Neural cell (in vitro differentiated cells): ENCODE measurements at regions not wholly inside any gene's neighbourhood (a gene's known extent, or its start where the extent isn't known, plus 50 kb on each side); places are given as distances from the start of the nearest gene placed in this dataset.

ENCODE experiments used
- H2AFZ ChIP-seq: fragments of 200-600, 300-800 bp; sonication (generic), shearing (Covaris generic); 2 replicates; pipeline ENCODE4 v1.6.0; 2014; ENCODE audit warnings: low read depth, mild to moderate bottlenecking, antibody characterized with exemption, low read length, moderate library complexity
- H3F3A ChIP-seq: fragments of 200-600 bp; shearing (Covaris generic); 2 replicates; pipeline ENCODE4 v1.6.1; 2016; ENCODE audit warnings: mild to moderate bottlenecking, moderate library complexity, mixed read lengths, antibody characterized with exemption, low read length; ENCODE audit not compliant: insufficient read depth, poor library complexity, severe bottlenecking
- H3K27ac ChIP-seq: fragments of 200-600, 300-800 bp; sonication (generic), shearing (Covaris generic); 2 replicates; pipeline ENCODE4 v1.5.1; 2014; ENCODE audit warnings: mild to moderate bottlenecking, low read length, moderate library complexity
- H3K27me3 ChIP-seq: fragments of 300-800, 200-600 bp; sonication (generic), shearing (Covaris generic); 2 replicates; pipeline ENCODE4 v1.6.0; 2014; ENCODE audit warnings: mild to moderate bottlenecking, low read depth, low read length, moderate library complexity; ENCODE audit not compliant: insufficient read depth
- H3K36me3 ChIP-seq: fragments of 300-800, 200-600 bp; sonication (generic), shearing (Covaris generic); 2 replicates; pipeline ENCODE4 v1.5.1; 2014; ENCODE audit warnings: mild to moderate bottlenecking, antibody characterized with exemption, low read length, moderate library complexity; ENCODE audit not compliant: insufficient read depth
- H3K4me2 ChIP-seq: fragments of 300-800, 200-600 bp; sonication (generic), shearing (Covaris generic); 2 replicates; pipeline ENCODE4 v1.6.0; 2014; ENCODE audit warnings: mild to moderate bottlenecking, low read length
- H3K4me3 ChIP-seq: fragments of 300-800, 200-600 bp; sonication (generic), shearing (Covaris generic); 2 replicates; pipeline ENCODE4 v1.5.1; 2014; ENCODE audit warnings: mild to moderate bottlenecking, low read length, moderate library complexity
- H3K79me2 ChIP-seq: fragments of 200-600 bp; shearing (Covaris generic); replicated peaks from 2 replicates; pipeline ENCODE4 v1.6.0; 2014; ENCODE audit warnings: mild to moderate bottlenecking, low read length, moderate library complexity; ENCODE audit not compliant: insufficient read depth
- H3K9ac ChIP-seq: fragments of 300-800, 200-600 bp; sonication (generic), shearing (Covaris generic); 2 replicates; pipeline ENCODE4 v1.6.1; 2016; ENCODE audit warnings: mild to moderate bottlenecking, low read length, mixed read lengths
- H3K9me2 ChIP-seq: fragments of 200-600 bp; shearing (Covaris generic); 2 replicates; pipeline ENCODE4 v1.6.1; 2016; ENCODE audit warnings: mild to moderate bottlenecking, low read length, mixed read lengths; ENCODE audit not compliant: insufficient read depth
- H3K9me3 ChIP-seq: fragments of 200-600, 300-800 bp; sonication (generic), shearing (Covaris generic); 2 replicates; pipeline ENCODE4 v1.6.1; 2016; ENCODE audit warnings: mild to moderate bottlenecking, mixed run types, low read length, moderate library complexity, mixed read lengths
- H4K20me1 ChIP-seq: fragments of 200-600 bp; shearing (Covaris generic); 2 replicates; pipeline ENCODE4 v1.6.1; 2016; ENCODE audit warnings: mild to moderate bottlenecking, mixed run types; ENCODE audit not compliant: insufficient read depth
- CTCF ChIP-seq: fragments of 450-650 bp; IDR thresholded peaks from 2 replicates; pipeline ENCODE4 v1.5.1; 2014; ENCODE audit warnings: antibody characterized with exemption, mild to moderate bottlenecking, moderate library complexity; ENCODE audit not compliant: poor library complexity, severe bottlenecking
- EP300 ChIP-seq: fragments of 450-650 bp; conservative IDR thresholded peaks from 2 replicates; pipeline ENCODE4 v1.6.1; 2014; ENCODE audit warnings: antibody characterized with exemption, mild to moderate bottlenecking, moderate library complexity; ENCODE audit not compliant: poor library complexity, severe bottlenecking
- EZH2 ChIP-seq: fragments of 200-600, 300-800 bp; shearing (Covaris generic), sonication (generic); IDR thresholded peaks from 2 replicates; pipeline ENCODE4 v1.6.1; 2014; ENCODE audit warnings: antibody characterized with exemption, low read length, borderline replicate concordance, mild to moderate bottlenecking; ENCODE audit not compliant: insufficient read depth, poor library complexity, severe bottlenecking
- MXI1 ChIP-seq: fragments of 450-650 bp; conservative IDR thresholded peaks from 2 replicates; pipeline ENCODE4 v1.6.1; 2014; ENCODE audit warnings: antibody characterized with exemption, mild to moderate bottlenecking; ENCODE audit not compliant: poor library complexity, severe bottlenecking
- POLR2AphosphoS5 ChIP-seq: IDR thresholded peaks from 2 replicates; pipeline ENCODE4 v1.6.1; 2012
- RAD21 ChIP-seq: fragments of 450-650 bp; conservative IDR thresholded peaks from 2 replicates; pipeline ENCODE4 v1.6.1; 2014; ENCODE audit warnings: antibody characterized with exemption, mild to moderate bottlenecking, moderate library complexity
- REST ChIP-seq: IDR thresholded peaks from 2 replicates; pipeline ENCODE4 v1.6.1; 2012; ENCODE audit warnings: borderline replicate concordance
- SMC3 ChIP-seq: fragments of 450-650 bp; conservative IDR thresholded peaks from 2 replicates; pipeline ENCODE4 v1.6.1; 2014; ENCODE audit warnings: antibody characterized with exemption, mild to moderate bottlenecking, moderate library complexity; ENCODE audit not compliant: poor library complexity
- TAF1 ChIP-seq: IDR thresholded peaks from 2 replicates; pipeline ENCODE4 v1.6.1; 2012; ENCODE audit warnings: low read depth

GRCh38 chr13:40223585-40223984 is 442.9 kb downstream of the FOXO1 start:
- no peak overlapping the region for H3K4me3 ChIP-seq
- H3K79me2 ChIP-seq, result no peaks in the 10 kb centered on the region
- TF ChIP-seq MXI1 (no peak), SMC3 (no peak), EZH2 (no peak), RAD21 (no peak), CTCF (no peak), REST (no peak), TAF1 (no peak), EP300 (no peak), POLR2AphosphoS5 (no peak)
- H3F3A ChIP-seq, result peaks cover 6% of the 10 kb centered on the region
- no peaks in the 10 kb centered on the region for H3K36me3 ChIP-seq
- H3K27ac ChIP-seq, result no peak overlapping the region
- H3K4me2 ChIP-seq, result no peak overlapping the region
- no peaks in the 10 kb centered on the region for H3K9me3 ChIP-seq
- H3K9me2 ChIP-seq, result no peaks in the 10 kb centered on the region
- H4K20me1 ChIP-seq, result no peaks in the 10 kb centered on the region
- H3K9ac ChIP-seq, result no peak overlapping the region
- H3K27me3 ChIP-seq, result no peaks in the 10 kb centered on the region
- H2AFZ ChIP-seq, result no peak overlapping the region

- no peaks in the 10 kb centered on the region for H3K9me2 ChIP-seq
- no peaks in the 10 kb centered on the region for H3K36me3 ChIP-seq
- no peaks in the 10 kb centered on the region for H3K27me3 ChIP-seq
- H4K20me1 ChIP-seq, result no peaks in the 10 kb centered on the region
- TF ChIP-seq TAF1, result no peak
- no peak for TF ChIP-seq CTCF
- no peak for TF ChIP-seq MXI1
- no peak for TF ChIP-seq RAD21
- TF ChIP-seq EZH2, result no peak
- no peak for TF ChIP-seq SMC3
- TF ChIP-seq POLR2AphosphoS5, result no peak
- TF ChIP-seq EP300, result no peak
- no peak for TF ChIP-seq REST
- no peak overlapping the region for H3K4me3 ChIP-seq
- peaks cover 1% of the 10 kb centered on the region for H3F3A ChIP-seq
- no peaks in the 10 kb centered on the region for H3K9me3 ChIP-seq
- no peaks in the 10 kb centered on the region for H3K79me2 ChIP-seq
- no peak overlapping the region for H3K9ac ChIP-seq
- no peak overlapping the region for H3K4me2 ChIP-seq
- H2AFZ ChIP-seq, result no peak overlapping the region
- H3K27ac ChIP-seq, result no peak overlapping the region
Observed at GRCh38 chr13:40228496-40228895, 437.9 kb downstream of the FOXO1 start.
